ENCODE measurements at regions not wholly inside any gene's neighbourhood (a gene's known extent, or its start where the extent isn't known, plus 50 kb on each side); places are given as distances from the start of the nearest gene placed in this dataset.

DNA sequence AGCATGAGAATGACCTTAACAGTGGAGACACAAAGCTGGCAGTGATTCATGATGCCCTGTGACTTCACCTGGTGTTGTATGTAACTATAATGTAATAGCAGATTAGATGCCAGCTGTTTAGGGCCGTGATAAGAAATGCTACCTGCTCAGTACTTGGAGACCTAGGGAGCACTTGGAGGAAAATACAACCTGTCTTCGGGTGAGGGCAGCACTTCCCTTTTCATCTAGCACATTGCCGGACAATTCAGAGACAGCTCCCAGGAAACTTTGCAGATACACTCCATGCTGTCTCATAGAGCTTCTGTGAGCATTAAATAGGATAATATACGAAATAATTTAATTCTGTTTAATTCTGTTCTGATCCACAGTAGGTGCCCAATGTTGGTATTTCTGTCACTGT is 668.5 kb downstream of the TSN start:
- Histone ChIP-seq H3K18ac (ENCODE audit: extremely low read depth, low read length) (no peak overlapping the region), H3K27ac (ENCODE audit: low read depth, low read length) (no peak overlapping the region), H2BK15ac (ENCODE audit: low read length) (no peak overlapping the region), H3K14ac (ENCODE audit: insufficient read length) (no peak overlapping the region), H3K23ac (ENCODE audit: insufficient read length) (no peak overlapping the region), H2BK20ac (ENCODE audit: low read length) (no peak overlapping the region), H3K4me3 (ENCODE audit: extremely low read depth in 1 of 4, insufficient read depth in 2 of 4, low read depth in 3 of 4, low read length in 4 of 4) (no peak overlapping the region), H4K91ac (replicated peaks; ENCODE audit: insufficient read length, low read length) (no peak overlapping the region), H3K79me1 (ENCODE audit: low read depth, low read length) (no peaks in the 10 kb centered on the region), H3K79me2 (ENCODE audit: control insufficient read depth in 1 of 2, insufficient read depth in 2 of 2, low read length in 2 of 2) (no peaks in the 10 kb centered on the region), H2BK120ac (replicated peaks; ENCODE audit: low read depth, low read length) (no peak overlapping the region), H3K4me1 (replicated peaks in 1 of 4; ENCODE audit: control insufficient read depth in 3 of 4, insufficient read depth in 4 of 4, low read length in 3 of 4) (no peaks in the 10 kb centered on the region), H3K27me3 (replicated peaks in 1 of 4; ENCODE audit: control insufficient read depth in 3 of 4, extremely low read depth in 1 of 4, insufficient read depth in 3 of 4, low read length in 3 of 4) (no peaks in the 10 kb centered on the region), H3K4me2 (ENCODE audit: insufficient read depth in 1 of 2, low read depth in 2 of 2, low read length in 2 of 2) (no peak overlapping the region), H3K23me2 (ENCODE audit: low read depth, low read length) (no peaks in the 10 kb centered on the region), H3K9ac (replicated peaks in 1 of 4; ENCODE audit: extremely low read depth in 1 of 4, low read depth in 3 of 4, low read length in 3 of 4) (no peak overlapping the region), H2BK12ac (ENCODE audit: low read depth, low read length) (no peak overlapping the region), H3K36me3 (ENCODE audit: control insufficient read depth in 2 of 4, insufficient read depth in 4 of 4, low read length in 3 of 4) (no peaks in the 10 kb centered on the region), H4K20me1 (replicated peaks in 1 of 2; ENCODE audit: control insufficient read depth in 1 of 2, insufficient read depth in 2 of 2, low read length in 2 of 2) (no peaks in the 10 kb centered on the region), H3K4ac (replicated peaks; ENCODE audit: insufficient read length, low read depth, low read length) (no peak overlapping the region), H2BK5ac (ENCODE audit: low read depth, low read length) (no peak overlapping the region), H4K8ac (ENCODE audit: extremely low read depth, insufficient read depth, low read length) (no peak overlapping the region), H3K56ac (replicated peaks; ENCODE audit: insufficient read length, low read depth, low read length) (no peak overlapping the region), H4K5ac (ENCODE audit: insufficient read length, low read depth, low read length) (no peak overlapping the region), H2AFZ (ENCODE audit: low read length) (no peak overlapping the region), H3K9me3 (ENCODE audit: insufficient read depth in 2 of 2, low read depth in 1 of 2, low read length in 1 of 2) (no peaks in the 10 kb centered on the region), H2AK5ac (ENCODE audit: low read depth, low read length) (no peak overlapping the region)
- POLR2A ChIA-PET (ENCODE audit: partially characterized antibody): no interaction called here
- TF ChIP-seq, protein P1, sequence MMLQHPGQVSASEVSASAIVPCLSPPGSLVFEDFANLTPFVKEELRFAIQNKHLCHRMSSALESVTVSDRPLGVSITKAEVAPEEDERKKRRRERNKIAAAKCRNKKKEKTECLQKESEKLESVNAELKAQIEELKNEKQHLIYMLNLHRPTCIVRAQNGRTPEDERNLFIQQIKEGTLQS (IDR thresholded peaks at IDR 0.05; ENCODE audit: insufficient read depth, low read depth, low read length): no peak
- peak; percentile 17 to 42; a peak in 3 of 4 replicates for TF ChIP-seq RAD21 (IDR thresholded peaks at IDR 0.05 in 1 of 2, conservative IDR thresholded peaks at IDR 0.05 in 1 of 2; ENCODE audit: low read depth in 2 of 2, low read length in 2 of 2)
- TF ChIP-seq JUN (IDR thresholded peaks at IDR 0.05; ENCODE audit: low read depth, low read length): no peak
- TF ChIP-seq, protein P2, sequence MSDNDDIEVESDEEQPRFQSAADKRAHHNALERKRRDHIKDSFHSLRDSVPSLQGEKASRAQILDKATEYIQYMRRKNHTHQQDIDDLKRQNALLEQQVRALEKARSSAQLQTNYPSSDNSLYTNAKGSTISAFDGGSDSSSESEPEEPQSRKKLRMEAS (IDR thresholded peaks at IDR 0.05): no peak
- TF ChIP-seq, protein P3, sequence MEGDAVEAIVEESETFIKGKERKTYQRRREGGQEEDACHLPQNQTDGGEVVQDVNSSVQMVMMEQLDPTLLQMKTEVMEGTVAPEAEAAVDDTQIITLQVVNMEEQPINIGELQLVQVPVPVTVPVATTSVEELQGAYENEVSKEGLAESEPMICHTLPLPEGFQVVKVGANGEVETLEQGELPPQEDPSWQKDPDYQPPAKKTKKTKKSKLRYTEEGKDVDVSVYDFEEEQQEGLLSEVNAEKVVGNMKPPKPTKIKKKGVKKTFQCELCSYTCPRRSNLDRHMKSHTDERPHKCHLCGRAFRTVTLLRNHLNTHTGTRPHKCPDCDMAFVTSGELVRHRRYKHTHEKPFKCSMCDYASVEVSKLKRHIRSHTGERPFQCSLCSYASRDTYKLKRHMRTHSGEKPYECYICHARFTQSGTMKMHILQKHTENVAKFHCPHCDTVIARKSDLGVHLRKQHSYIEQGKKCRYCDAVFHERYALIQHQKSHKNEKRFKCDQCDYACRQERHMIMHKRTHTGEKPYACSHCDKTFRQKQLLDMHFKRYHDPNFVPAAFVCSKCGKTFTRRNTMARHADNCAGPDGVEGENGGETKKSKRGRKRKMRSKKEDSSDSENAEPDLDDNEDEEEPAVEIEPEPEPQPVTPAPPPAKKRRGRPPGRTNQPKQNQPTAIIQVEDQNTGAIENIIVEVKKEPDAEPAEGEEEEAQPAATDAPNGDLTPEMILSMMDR (IDR thresholded peaks at IDR 0.05; ENCODE audit: control extremely low read depth in 1 of 3, insufficient read depth in 1 of 3, low read depth in 1 of 3, low read length in 3 of 3): peak in 1 of 3 experiments; percentile 8; a peak in 1 of 4 replicates
- FAIRE-seq: no peak
- no peak for DNase-seq (ENCODE audit: low read depth in 1 of 2, low spot score in 2 of 2)
- CTCF ChIA-PET (ENCODE audit: partially characterized antibody): interaction anchor here (1.1 to 1.8 kb wide), 2 partner anchors 24 to 321 kb away, joined by 3 read pairs; no protein-coding TSS in a partner anchor
- WGBS, 2 experiments (ENCODE audit: extremely low coverage in 1 of 2, insufficient coverage in 1 of 2, insufficient read length in 1 of 2, insufficient replicate concordance in 2 of 2, low coverage in 1 of 2, low lambda C conversion rate in 2 of 2, missing lambda C conversion rate in 1 of 2): 63% methylated on average over 4 of the region's 4 CpGs; no CpG with 5 or more reads in 1 of the 2 experiments
